BJ (cell line): ENCODE measurements at regions not wholly inside any gene's neighbourhood (a gene's known extent, or its start where the extent isn't known, plus 50 kb on each side); places are given as distances from the start of the nearest gene placed in this dataset.

ENCODE experiments used
- CTCF ChIA-PET: fragments of 350-600 bp; formaldehyde crosslinking; extraction: SDS; loops from one replicate; lab custom pipeline; 2021; ENCODE audit warnings: antibody characterized with exemption, inconsistent platforms; lab: Yijun Ruan, JAX
- POLR2A ChIA-PET: fragments of 300-600 bp; sonication (Branson Sonifier 250); formaldehyde crosslinking; extraction: SDS; loops from one replicate; lab custom pipeline; 2021; ENCODE audit warnings: antibody characterized with exemption; lab: Charles Lee
- DNase-seq: peaks from one replicate; pipeline ENCODE4 v3.0.0-alpha.2; 2011; ENCODE audit warnings: low read depth
- H3K27me3 ChIP-seq: 2 replicates; pipeline ENCODE4 v1.6.0; 2011; ENCODE audit warnings: low read length; ENCODE audit not compliant: control insufficient read depth, insufficient read depth
- H3K36me3 ChIP-seq: 2 replicates; pipeline ENCODE4 v1.5.1; 2011; ENCODE audit warnings: low read length; ENCODE audit not compliant: control insufficient read depth, insufficient read depth
- H3K4me3 ChIP-seq: 2 replicates; pipeline ENCODE4 v1.5.1; 2011; ENCODE audit warnings: low read depth, mild to moderate bottlenecking, control low read depth, low read length
- TF ChIP-seq, protein P1 (sequence below): IDR thresholded peaks from 2 replicates; pipeline ENCODE4 v1.5.1; 2011; ENCODE audit warnings: low read depth, mild to moderate bottlenecking, control low read depth, inconsistent platforms, low read length, moderate library complexity; ENCODE audit not compliant: insufficient read depth

DNA sequence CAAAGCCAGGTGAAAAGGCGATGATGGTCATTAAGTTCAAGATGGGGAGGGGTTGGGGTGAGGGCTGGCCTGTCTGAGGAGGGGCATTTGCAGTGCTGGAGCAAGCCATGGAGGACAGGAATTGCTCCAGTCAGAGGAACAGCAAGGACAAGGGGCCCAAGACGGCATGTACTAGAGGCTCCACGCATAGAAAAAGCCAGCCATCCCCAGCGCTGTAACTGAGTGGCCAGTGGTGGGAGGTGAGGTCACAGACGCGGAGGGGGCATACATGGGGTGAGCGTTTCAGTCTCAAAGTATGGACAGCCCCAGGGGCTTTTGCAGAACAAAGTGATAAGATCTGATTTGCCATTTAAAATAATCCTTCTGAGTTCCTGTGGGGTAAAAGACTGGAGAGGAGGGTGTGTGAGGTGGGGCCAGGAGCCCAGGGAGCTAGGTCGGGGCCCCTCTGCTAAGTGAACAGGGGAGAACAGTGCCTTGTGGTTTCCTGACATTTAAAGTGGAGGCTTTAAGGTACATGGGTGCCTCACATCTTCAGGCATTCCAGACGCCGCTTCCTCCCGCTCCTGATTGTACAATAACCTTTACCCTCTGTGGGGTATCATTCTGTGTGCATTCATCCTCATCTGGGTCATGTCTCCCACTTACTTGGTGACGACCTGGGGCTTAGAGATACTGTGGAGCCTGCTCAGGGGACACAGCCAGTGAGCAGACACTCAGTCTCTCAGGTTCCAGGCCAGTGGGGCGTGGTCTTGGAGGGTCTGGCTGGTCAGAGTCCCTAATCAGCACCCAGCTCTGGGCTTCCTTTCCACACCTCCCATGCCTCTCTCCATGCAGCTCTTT is 105.6 kb upstream of the GPR26 start:
- CTCF ChIA-PET: interaction anchor here (0.8 to 1.5 kb wide), 4 partner anchors 427 to 520 kb away, joined by 3 to 8 read pairs (median 4); no protein-coding TSS in a partner anchor
- TF ChIP-seq, protein P1, sequence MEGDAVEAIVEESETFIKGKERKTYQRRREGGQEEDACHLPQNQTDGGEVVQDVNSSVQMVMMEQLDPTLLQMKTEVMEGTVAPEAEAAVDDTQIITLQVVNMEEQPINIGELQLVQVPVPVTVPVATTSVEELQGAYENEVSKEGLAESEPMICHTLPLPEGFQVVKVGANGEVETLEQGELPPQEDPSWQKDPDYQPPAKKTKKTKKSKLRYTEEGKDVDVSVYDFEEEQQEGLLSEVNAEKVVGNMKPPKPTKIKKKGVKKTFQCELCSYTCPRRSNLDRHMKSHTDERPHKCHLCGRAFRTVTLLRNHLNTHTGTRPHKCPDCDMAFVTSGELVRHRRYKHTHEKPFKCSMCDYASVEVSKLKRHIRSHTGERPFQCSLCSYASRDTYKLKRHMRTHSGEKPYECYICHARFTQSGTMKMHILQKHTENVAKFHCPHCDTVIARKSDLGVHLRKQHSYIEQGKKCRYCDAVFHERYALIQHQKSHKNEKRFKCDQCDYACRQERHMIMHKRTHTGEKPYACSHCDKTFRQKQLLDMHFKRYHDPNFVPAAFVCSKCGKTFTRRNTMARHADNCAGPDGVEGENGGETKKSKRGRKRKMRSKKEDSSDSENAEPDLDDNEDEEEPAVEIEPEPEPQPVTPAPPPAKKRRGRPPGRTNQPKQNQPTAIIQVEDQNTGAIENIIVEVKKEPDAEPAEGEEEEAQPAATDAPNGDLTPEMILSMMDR: no peak
- no peak for DNase-seq
- POLR2A ChIA-PET: no interaction called here
- no peaks in the 10 kb centered on the region; the same call in 1 of the 2 replicates for H3K27me3 ChIP-seq
- H3K36me3 ChIP-seq: no peaks in the 10 kb centered on the region
- no peak overlapping the region for H3K4me3 ChIP-seq

DNA sequence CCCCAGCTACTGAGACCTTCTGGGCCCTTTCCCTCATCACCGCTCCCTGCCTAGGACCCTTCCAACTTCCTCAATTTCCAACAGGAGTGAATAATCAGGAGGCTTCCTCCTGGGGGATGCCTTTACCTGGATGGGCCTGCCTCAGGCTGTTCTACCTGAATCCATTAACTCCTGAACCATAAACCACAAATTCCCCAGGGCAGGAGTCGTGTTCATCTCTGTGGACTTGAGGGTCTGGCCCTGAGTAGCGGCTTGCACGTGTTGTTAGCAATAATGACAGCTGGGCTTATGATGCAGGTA is 105.1 kb upstream of the GPR26 start:
- TF ChIP-seq, protein P1: no peak

DNA sequence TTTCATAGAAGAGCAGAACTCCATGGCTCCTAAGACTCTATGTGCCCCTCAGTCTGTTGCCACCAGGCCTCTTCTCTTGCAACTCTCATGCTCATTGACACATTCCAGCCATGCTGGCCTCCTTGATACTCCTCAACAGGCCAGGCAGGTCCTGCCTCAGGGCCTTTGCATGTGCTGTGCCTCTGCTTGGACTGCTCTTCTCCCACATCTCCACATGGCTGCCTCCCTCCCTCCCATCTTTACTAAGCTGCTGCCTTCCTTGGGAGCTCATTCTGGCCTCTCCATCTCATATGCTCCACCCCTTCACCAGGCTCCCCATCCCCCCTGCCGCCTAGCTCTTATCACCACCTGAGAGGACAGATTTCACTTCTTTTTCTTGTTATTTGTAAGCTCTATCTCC is 103.8 kb upstream of the GPR26 start:
- H3K4me3 ChIP-seq: no peak overlapping the region
- POLR2A ChIA-PET: no interaction called here
- no peaks in the 10 kb centered on the region for H3K27me3 ChIP-seq
- CTCF ChIA-PET: no interaction called here
- H3K36me3 ChIP-seq: no peaks in the 10 kb centered on the region
- TF ChIP-seq, protein P1: no peak
- no peak for DNase-seq

More for the DNA sequence above, 105.1 kb upstream of the GPR26 start:
- H3K4me3 ChIP-seq: no peak overlapping the region
- H3K36me3 ChIP-seq: no peaks in the 10 kb centered on the region
- ChIA-PET CTCF (interaction anchor here (1.5 kb wide), 2 partner anchors 427 to 518 kb away, joined by 4 read pairs; no protein-coding TSS in a partner anchor), POLR2A (no interaction called here)
- H3K27me3 ChIP-seq: no peaks in the 10 kb centered on the region
- DNase-seq: no peak

DNA sequence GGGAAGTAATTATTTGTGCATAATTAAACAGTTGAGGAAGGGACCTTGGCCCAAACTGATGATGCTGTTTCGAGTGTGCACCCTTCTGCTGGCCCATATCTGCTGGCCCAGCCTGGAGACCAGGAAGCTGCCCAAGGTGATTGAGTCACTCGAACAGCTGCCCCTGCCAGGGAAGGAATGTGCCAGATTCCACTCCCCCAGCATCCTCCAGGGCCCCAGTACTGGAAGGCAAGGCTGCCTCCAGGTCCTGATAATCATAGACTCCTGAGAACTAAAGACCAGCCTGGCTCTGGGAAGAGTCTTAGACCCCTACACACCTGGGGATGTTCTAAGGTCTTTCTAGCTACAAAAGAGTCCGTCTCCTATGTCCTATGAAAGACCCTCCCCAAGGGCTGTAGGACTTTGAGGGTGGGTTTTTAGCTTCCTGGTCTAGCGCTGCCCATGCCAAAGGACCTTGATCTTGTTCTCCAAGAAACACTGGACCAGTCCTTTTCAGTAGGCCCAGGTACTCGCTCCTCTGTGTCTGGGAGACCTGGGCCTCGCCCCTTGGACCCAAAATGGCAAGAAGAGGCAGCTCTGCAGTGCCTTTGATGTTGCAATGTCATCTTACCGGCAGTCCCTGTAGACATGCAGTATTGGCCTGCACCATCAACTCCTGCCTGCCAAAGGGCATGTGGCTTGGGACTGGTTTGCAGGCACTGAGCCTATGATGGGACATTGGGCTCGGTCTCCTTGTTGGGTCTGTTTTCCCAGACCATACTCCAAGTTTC is 103.2 kb upstream of the GPR26 start:
- ChIA-PET CTCF (interaction anchor here (2.1 kb wide), 1 partner anchor 11 kb away, joined by 5 read pairs; no protein-coding TSS in a partner anchor), POLR2A (no interaction called here)

DNA sequence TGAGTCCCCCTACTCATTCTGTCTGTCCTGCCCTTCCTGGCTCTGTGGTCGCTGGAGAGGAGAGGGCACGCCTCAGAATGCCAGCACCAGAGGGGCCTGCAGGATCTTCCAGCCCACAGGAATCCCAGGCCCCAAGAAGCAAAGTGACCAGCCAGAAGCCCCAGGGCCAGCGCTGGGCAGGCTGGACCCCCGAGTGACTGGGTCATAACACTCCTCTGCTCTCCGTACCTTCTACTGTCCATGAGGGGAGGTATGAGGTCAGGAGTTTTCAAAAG is 102.6 kb upstream of the GPR26 start:
- ChIA-PET POLR2A (no interaction called here), CTCF (interaction anchor here (2.1 kb wide), 1 partner anchor 11 kb away, joined by 5 read pairs; no protein-coding TSS in a partner anchor)
- H3K4me3 ChIP-seq: no peak overlapping the region
- no peaks in the 10 kb centered on the region for H3K27me3 ChIP-seq
- no peak for DNase-seq
- H3K36me3 ChIP-seq: no peaks in the 10 kb centered on the region
- TF ChIP-seq, protein P1: no peak

More for the DNA sequence above, 103.2 kb upstream of the GPR26 start:
- no peaks in the 10 kb centered on the region for H3K27me3 ChIP-seq
- TF ChIP-seq, protein P1: no peak
- DNase-seq: no peak
- H3K36me3 ChIP-seq: no peaks in the 10 kb centered on the region
- no peak overlapping the region for H3K4me3 ChIP-seq
